NT2/D1 (cell line): ENCODE measurements at regions not wholly inside any gene's neighbourhood (a gene's known extent, or its start where the extent isn't known, plus 50 kb on each side); places are given as distances from the start of the nearest gene placed in this dataset.

Source experiments
- DNase-seq: peaks from one replicate; pipeline ENCODE4 v3.0.0-alpha.2; 2011; ENCODE audit warnings: low read depth, low spot score
- H3K27me3 ChIP-seq: 2 replicates; pipeline ENCODE4 v1.6.0; 2011; ENCODE audit warnings: mild to moderate bottlenecking; ENCODE audit not compliant: insufficient read length, insufficient read depth
- H3K36me3 ChIP-seq: 2 replicates; pipeline ENCODE4 v1.6.1; 2011; ENCODE audit warnings: mild to moderate bottlenecking, low read length, mixed read lengths; ENCODE audit not compliant: insufficient read depth, insufficient read length
- H3K4me1 ChIP-seq: 2 replicates; pipeline ENCODE4 v1.5.1; 2011; ENCODE audit not compliant: insufficient read depth, insufficient read length
- H3K4me3 ChIP-seq: 2 replicates; pipeline ENCODE4 v1.5.1; 2011; ENCODE audit warnings: low read depth; ENCODE audit not compliant: insufficient read length
- H3K9ac ChIP-seq: 2 replicates; pipeline ENCODE4 v1.6.0; 2011; ENCODE audit warnings: low read depth; ENCODE audit not compliant: insufficient read length
- H3K9me3 ChIP-seq: 2 replicates; pipeline ENCODE4 v1.5.1; 2011; ENCODE audit warnings: mild to moderate bottlenecking, low read length; ENCODE audit not compliant: insufficient read depth
- SUZ12 ChIP-seq: IDR thresholded peaks from 2 replicates; pipeline ENCODE4 v1.6.1; 2011; ENCODE audit not compliant: insufficient read length, insufficient read depth; ENCODE audit errors: extremely low read depth
- YY1 ChIP-seq: IDR thresholded peaks from 2 replicates; pipeline ENCODE4 v1.6.1; 2011; ENCODE audit not compliant: insufficient read length, insufficient read depth
- ZNF274 ChIP-seq: IDR thresholded peaks from 2 replicates; pipeline ENCODE4 v1.6.1; 2011; ENCODE audit warnings: mild to moderate bottlenecking, low read depth, low read length

GRCh38 chr3:177420651-177421480 lies 223.6 kb upstream of the TBL1XR1 start:
- Histone ChIP-seq H3K27me3 (no peaks in the 10 kb centered on the region), H3K4me3 (no peak overlapping the region), H3K9me3 (no peaks in the 10 kb centered on the region), H3K36me3 (no peaks in the 10 kb centered on the region), H3K4me1 (no peaks in the 10 kb centered on the region), H3K9ac (no peak overlapping the region)
- TF ChIP-seq ZNF274 = no peak
- TF ChIP-seq SUZ12 = no peak
- no peak for TF ChIP-seq YY1
- no peak for DNase-seq

GRCh38 chr3:177421481-177421785 lies 224.2 kb upstream of the TBL1XR1 start:
- Histone ChIP-seq H3K4me3 (no peak overlapping the region), H3K4me1 (no peaks in the 10 kb centered on the region), H3K9ac (no peak overlapping the region), H3K27me3 (no peaks in the 10 kb centered on the region), H3K9me3 (no peaks in the 10 kb centered on the region), H3K36me3 (no peaks in the 10 kb centered on the region)
- DNase-seq = no peak
- TF ChIP-seq SUZ12 (no peak), YY1 (no peak), ZNF274 (no peak)

GRCh38 chr3:177424521-177424920 lies 227.2 kb upstream of the TBL1XR1 start:
- H3K27me3 ChIP-seq = no peaks in the 10 kb centered on the region
- TF ChIP-seq SUZ12 = no peak
- no peak for TF ChIP-seq YY1
- no peak for TF ChIP-seq ZNF274
- no peak overlapping the region for H3K4me3 ChIP-seq
- H3K9me3 ChIP-seq = no peaks in the 10 kb centered on the region
- no peak overlapping the region for H3K9ac ChIP-seq
- H3K4me1 ChIP-seq = no peaks in the 10 kb centered on the region
- no peak for DNase-seq
- H3K36me3 ChIP-seq = no peaks in the 10 kb centered on the region

GRCh38 chr3:177425042-177425441 lies 227.8 kb upstream of the TBL1XR1 start:
- Histone ChIP-seq H3K9ac (no peak overlapping the region), H3K9me3 (no peaks in the 10 kb centered on the region), H3K27me3 (no peaks in the 10 kb centered on the region), H3K4me3 (no peak overlapping the region), H3K4me1 (no peaks in the 10 kb centered on the region), H3K36me3 (no peaks in the 10 kb centered on the region)
- no peak for TF ChIP-seq SUZ12
- no peak for TF ChIP-seq ZNF274
- no peak for TF ChIP-seq YY1
- DNase-seq = no peak

GRCh38 chr3:177426106-177426877 lies 229.0 kb upstream of the TBL1XR1 start:
- H3K4me3 ChIP-seq = no peak overlapping the region
- H3K9ac ChIP-seq = no peak overlapping the region
- no peaks in the 10 kb centered on the region for H3K9me3 ChIP-seq
- TF ChIP-seq SUZ12 (no peak), YY1 (no peak), ZNF274 (no peak)
- no peaks in the 10 kb centered on the region for H3K4me1 ChIP-seq
- no peaks in the 10 kb centered on the region for H3K36me3 ChIP-seq
- no peaks in the 10 kb centered on the region for H3K27me3 ChIP-seq
- DNase-seq = no peak

- no peak for TF ChIP-seq YY1
- TF ChIP-seq SUZ12 = no peak
- TF ChIP-seq ZNF274 = no peak
- no peaks in the 10 kb centered on the region for H3K9me3 ChIP-seq
- H3K4me3 ChIP-seq = no peak overlapping the region
- DNase-seq = no peak
- no peak overlapping the region for H3K9ac ChIP-seq
- no peaks in the 10 kb centered on the region for H3K36me3 ChIP-seq
- H3K27me3 ChIP-seq = no peaks in the 10 kb centered on the region
- H3K4me1 ChIP-seq = peaks cover 3% of the 10 kb centered on the region
Measured at GRCh38 chr3:177426878-177427495, 229.7 kb upstream of the TBL1XR1 start.

- Histone ChIP-seq H3K4me3 (no peak overlapping the region), H3K9me3 (no peaks in the 10 kb centered on the region), H3K9ac (no peak overlapping the region), H3K36me3 (no peaks in the 10 kb centered on the region), H3K27me3 (no peaks in the 10 kb centered on the region), H3K4me1 (peaks cover 3% of the 10 kb centered on the region)
- no peak for DNase-seq
- TF ChIP-seq SUZ12 = no peak
- no peak for TF ChIP-seq YY1
- no peak for TF ChIP-seq ZNF274
Measured at GRCh38 chr3:177427540-177427939, 230.3 kb upstream of the TBL1XR1 start.
